ENCODE measurements at regions not wholly inside any gene's neighbourhood (a gene's known extent, or its start where the extent isn't known, plus 50 kb on each side); places are given as distances from the start of the nearest gene placed in this dataset.

DNA sequence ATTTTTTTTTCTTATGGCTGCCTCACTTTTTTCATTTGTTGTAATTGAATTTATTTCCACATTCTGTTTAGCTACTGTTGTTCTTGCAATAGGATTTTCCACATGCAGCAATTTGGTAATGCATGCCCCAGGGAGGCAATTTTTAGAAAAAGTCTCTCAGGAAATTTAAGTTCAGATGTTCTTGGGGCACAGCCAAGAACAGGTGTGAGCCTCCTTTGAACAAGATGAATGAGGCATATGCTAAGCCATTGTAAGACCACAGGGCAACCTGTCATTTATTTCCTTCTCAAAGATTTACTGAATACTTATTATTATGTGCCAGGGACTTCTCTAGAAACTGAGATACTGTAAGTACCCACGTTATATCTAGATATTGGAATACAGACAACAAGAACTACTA lies 549.5 kb downstream of the DIPK2A start:
- intact Hi-C loops (cut with DNase I) = no loop called here
- DNase-seq (no peak), ATAC-seq (no peak)
- no peaks in the 10 kb centered on the region for H3K36me3 ChIP-seq (replicated peaks in 1 of 2; ENCODE audit: insufficient read depth in 1 of 2, low read depth in 2 of 2)
- TF ChIP-seq CTCF (IDR thresholded peaks at IDR 0.05) (no peak), POLR2A (IDR thresholded peaks at IDR 0.05) (no peak)
- no peaks in the 10 kb centered on the region for H3K4me1 ChIP-seq
- 19 to 25% methylated on average over 1 of the region's 1 CpG for WGBS, 2 donors
- no peak overlapping the region for H3K27ac ChIP-seq
- H3K9me3 ChIP-seq = no peaks in the 10 kb centered on the region
- no peak overlapping the region for H3K4me3 ChIP-seq
- H3K27me3 ChIP-seq = no peaks in the 10 kb centered on the region

- Histone ChIP-seq H3K9me3 (no peaks in the 10 kb centered on the region), H3K27ac (no peak overlapping the region), H3K4me3 (no peak overlapping the region), H3K27me3 (no peaks in the 10 kb centered on the region), H3K36me3 (replicated peaks in 1 of 2; ENCODE audit: insufficient read depth in 1 of 2, low read depth in 2 of 2) (no peaks in the 10 kb centered on the region), H3K4me1 (no peaks in the 10 kb centered on the region)
- DNase-seq (no peak), ATAC-seq (no peak)
- no peak for TF ChIP-seq POLR2A (IDR thresholded peaks at IDR 0.05)
- TF ChIP-seq CTCF (IDR thresholded peaks at IDR 0.05) = no peak
- WGBS, 2 donors = 67 to 71% methylated on average over 3 of the region's 3 CpGs
- intact Hi-C loops (cut with DNase I) = no loop called here
Observed at GRCh38 chr3:144522456-144522855, 550.8 kb downstream of the DIPK2A start.

DNA sequence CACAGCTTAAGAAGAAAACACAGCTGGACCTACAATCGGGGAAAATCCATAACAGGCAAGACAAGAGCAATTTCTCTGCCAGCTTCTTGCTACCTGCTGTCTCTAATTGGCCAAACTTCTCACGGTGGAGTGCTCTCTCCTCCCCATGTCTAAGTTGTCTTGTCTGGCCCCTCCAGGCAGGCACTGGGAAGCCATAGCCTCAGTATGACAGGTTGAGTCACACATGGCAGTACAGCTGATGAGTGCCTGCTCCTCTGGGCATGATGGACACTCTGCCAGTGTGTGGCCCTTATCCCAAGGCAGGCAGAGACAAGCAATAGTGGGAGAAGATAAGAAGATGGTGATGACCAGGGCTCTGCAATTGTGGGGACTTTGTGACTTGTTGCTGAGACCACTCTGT lies 551.8 kb downstream of the DIPK2A start:
- H3K36me3 ChIP-seq (replicated peaks in 1 of 2; ENCODE audit: insufficient read depth in 1 of 2, low read depth in 2 of 2) = no peaks in the 10 kb centered on the region
- WGBS, 2 donors = 24 to 38% methylated on average over 2 of the region's 2 CpGs
- no peak overlapping the region for H3K27ac ChIP-seq
- intact Hi-C loops (cut with DNase I) = no loop called here
- TF ChIP-seq POLR2A (IDR thresholded peaks at IDR 0.05) (no peak), CTCF (IDR thresholded peaks at IDR 0.05) (no peak)
- no peaks in the 10 kb centered on the region for H3K9me3 ChIP-seq
- H3K4me1 ChIP-seq = no peaks in the 10 kb centered on the region
- no peak overlapping the region for H3K4me3 ChIP-seq
- H3K27me3 ChIP-seq = no peaks in the 10 kb centered on the region
- no peak for ATAC-seq
- no peak for DNase-seq

DNA sequence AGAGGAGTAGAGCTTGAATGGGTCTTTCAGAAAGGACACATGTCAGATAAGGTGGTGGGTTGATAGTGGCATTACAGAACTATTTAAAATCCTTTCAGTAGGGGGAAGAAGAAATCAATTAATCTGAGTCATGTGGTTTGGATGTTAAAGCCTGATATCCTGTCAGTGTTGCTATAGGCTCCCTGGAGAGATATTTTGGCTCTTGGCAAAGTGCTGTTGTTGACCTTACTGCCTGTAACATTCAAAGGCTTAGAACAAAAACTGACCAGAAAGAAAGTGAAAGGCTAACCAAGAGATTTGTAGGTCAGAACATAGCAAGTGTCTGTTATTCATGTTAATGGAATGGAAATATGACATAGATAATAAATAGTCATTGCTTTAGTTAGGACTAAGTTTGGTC lies 552.9 kb downstream of the DIPK2A start:
- ATAC-seq (no peak), DNase-seq (no peak)
- no peak overlapping the region for H3K27ac ChIP-seq
- TF ChIP-seq POLR2A (IDR thresholded peaks at IDR 0.05) (no peak), CTCF (IDR thresholded peaks at IDR 0.05) (no peak)
- no peak overlapping the region for H3K4me3 ChIP-seq
- H3K4me1 ChIP-seq = no peaks in the 10 kb centered on the region
- intact Hi-C loops (cut with DNase I) = no loop called here
- no peaks in the 10 kb centered on the region for H3K27me3 ChIP-seq
- H3K9me3 ChIP-seq = no peaks in the 10 kb centered on the region
- H3K36me3 ChIP-seq (replicated peaks in 1 of 2; ENCODE audit: insufficient read depth in 1 of 2, low read depth in 2 of 2) = no peaks in the 10 kb centered on the region

GRCh38 chr3:144529566-144529965 lies 557.9 kb downstream of the DIPK2A start:
- ATAC-seq (no peak), DNase-seq (no peak)
- WGBS, 2 donors = 34 to 39% methylated on average over 1 of the region's 1 CpG
- intact Hi-C loops (cut with DNase I) = no loop called here
- Histone ChIP-seq H3K4me1 (no peaks in the 10 kb centered on the region), H3K27me3 (no peaks in the 10 kb centered on the region), H3K4me3 (no peak overlapping the region), H3K9me3 (no peaks in the 10 kb centered on the region), H3K27ac (no peak overlapping the region), H3K36me3 (replicated peaks in 1 of 2; ENCODE audit: insufficient read depth in 1 of 2, low read depth in 2 of 2) (no peaks in the 10 kb centered on the region)
- no peak for TF ChIP-seq POLR2A (IDR thresholded peaks at IDR 0.05)
- TF ChIP-seq CTCF (IDR thresholded peaks at IDR 0.05) = no peak

Data from body of pancreas (tissue), 4 donors.